HG02870 (cell line): ENCODE measurements at regions not wholly inside any gene's neighbourhood (a gene's known extent, or its start where the extent isn't known, plus 50 kb on each side); places are given as distances from the start of the nearest gene placed in this dataset.

Experiments used
- ATAC-seq: cut with Tn5 transposase; IDR thresholded peaks from one replicate; pipeline ENCODE4 v1.9.1; 2021; ENCODE audit warnings: mild to moderate bottlenecking, moderate library complexity; ENCODE audit not compliant: unreplicated experiment

DNA sequence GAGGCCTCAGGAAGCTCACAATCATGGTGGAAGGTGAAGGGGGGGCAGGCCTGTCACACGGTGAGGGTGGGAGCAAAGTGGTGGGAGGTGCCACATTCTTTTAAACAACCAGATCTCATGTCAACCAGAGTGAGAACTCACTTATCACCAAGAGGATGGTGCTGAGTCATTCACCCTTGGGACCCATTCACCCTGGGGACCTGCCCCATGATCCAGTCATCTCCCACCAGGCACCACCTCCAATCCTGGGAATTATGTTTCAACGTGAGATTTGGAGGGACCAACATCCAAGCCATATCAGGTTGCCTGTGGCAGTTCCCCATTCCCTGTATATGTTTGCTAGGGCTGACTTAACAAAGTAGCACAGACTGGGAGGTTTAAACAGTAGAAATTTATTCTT, 318.4 kb upstream of the CLNK start:
- no peak for ATAC-seq

DNA sequence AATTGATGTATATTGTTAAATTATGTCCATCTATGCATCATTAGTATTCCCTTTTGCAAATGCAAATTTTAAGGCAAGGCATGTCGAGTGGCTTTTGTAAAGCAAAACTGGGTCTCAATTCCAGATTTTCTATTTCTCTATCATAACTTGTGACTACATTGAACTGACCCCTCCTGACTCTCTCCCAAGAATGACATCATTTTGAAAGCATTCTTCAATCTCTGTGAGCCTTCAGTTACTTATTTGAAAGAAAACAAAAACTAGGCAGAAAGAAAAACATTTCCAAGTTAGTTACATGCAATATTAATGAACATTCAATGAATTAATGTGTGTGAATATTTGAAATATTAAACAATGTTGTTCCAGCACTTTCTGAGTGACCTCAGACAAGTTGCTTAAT, 314.3 kb upstream of the CLNK start:
- ATAC-seq = no peak

DNA sequence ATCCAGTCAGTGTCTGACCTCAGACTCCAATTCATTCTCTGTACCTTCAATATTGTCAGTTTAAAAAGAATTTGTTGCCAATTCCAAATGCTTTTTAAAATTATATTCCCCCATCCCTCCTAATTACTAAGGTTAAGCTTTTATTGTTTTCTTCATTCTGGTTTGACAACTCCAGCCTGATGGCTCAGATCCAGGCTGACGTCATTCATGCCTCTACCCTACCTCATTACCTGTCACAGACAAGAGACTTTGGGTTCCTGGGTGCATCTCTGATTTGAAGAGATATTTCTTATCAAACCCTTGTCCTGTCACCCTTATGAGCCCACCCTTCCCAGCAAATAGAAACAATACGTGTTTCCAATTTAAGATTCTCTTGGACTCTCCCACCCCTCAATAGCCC, 300.2 kb upstream of the CLNK start:
- ATAC-seq = no peak

DNA sequence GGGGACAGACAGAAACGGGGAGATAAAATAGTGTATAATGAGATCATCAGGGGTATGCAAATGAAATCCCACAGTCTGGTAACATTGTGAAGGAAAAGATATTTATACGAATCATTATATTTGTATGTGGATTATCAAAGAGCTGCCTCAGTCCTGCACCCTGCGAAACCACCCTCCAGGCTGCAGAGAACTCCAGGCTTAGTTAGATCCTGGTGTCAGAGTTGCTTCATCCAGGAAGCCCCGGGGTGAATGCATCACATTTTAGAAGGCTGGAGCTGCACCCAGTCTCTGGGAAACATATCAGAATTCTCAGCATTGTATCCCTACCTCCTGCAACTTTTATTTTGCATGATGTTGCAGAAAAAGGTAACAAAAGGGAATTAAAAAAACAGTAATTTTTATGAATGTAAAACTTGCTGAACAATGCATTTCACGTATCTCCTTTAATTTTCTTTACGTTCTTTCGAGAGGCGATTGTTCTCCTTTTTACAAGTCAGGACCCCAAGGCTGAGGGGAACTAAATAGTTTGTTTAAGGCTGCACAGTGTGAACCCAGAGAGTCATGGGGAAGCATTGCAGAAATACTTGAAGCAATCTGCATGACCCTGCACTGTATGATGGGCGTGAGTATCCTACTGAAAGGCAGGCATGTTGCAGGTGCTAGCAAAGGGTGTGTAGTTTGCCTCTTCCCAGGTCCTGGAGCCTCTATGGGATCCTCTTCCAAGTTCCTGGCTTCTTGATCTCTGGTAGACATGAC, 299.5 kb upstream of the CLNK start:
- no peak for ATAC-seq

DNA sequence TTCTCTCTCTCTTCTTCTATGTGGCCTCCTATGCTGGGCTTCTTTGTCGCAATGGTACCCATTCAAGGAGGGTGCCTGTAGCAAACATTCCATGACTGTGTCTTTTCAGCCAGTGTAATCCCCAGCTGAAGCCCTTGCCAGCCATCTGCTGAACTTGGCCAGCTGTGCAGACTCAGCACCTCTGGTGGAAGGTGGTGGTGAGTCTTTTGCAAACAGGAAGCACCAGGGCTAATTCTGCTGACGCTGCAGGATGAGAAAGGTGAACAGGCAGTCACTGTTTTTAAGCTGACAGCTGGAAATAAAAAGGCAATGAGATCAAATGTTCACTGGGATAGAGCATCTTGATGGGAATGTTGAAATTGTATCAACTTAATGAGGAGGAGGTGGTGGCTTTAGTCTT, 298.7 kb upstream of the CLNK start:
- no peak for ATAC-seq

DNA sequence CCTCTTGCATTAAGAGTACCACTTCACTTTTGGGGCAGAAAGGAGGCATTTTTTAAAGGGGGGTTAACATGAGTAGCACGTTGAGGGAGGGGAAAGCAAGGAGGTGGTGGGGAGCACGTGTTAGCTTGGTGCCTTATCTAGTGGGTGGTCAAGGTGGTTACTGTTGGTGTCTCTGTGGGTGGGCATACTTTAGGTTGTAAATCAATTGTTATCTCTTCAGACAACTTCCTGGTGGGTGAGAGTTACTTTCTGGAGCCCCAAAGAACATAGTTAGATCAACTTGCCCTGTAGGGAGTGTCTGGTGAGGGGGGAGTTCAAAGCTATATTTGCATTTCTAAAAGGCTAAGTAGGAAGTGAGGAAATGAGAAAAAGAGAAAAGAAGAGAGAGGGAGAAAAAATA, 297.7 kb upstream of the CLNK start:
- no peak for ATAC-seq

DNA sequence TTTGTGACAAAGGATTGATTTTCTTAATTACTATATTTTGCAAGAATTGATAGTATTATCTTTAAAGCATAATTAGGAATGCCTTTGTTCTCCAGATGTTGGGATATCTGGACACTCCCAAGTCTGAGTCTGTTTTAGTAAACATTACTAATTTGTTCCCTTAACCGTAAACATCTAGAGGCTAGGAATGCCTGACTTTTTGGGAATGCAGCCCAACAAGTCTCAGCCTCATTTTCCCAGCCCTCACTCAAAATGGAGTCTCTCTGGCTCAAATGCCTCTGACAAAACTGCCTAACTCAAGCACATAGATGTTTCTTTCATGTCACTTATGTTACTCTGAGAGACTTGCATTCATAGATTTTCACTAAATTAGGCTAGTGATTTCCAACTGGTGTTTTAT, 297.0 kb upstream of the CLNK start:
- no peak for ATAC-seq

DNA sequence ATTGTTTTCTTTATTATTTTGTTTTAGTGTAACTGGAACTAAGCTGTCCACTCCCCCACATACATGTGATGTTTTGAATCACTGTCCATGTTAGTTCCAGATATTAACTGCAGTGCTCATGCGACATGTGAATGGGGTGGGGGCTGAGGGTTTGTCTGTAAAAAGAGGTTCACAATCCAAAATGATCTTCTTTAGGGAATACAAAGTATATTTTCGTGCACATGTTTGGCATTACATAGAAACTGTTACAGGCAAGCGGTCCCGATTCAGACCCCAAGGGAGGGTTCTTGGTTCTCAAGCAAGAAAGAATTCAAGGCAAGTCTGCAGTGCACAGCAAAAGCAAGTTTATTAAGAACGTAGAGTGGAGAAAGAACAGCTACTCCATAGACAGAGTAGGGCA, 296.5 kb upstream of the CLNK start:
- no peak for ATAC-seq

DNA sequence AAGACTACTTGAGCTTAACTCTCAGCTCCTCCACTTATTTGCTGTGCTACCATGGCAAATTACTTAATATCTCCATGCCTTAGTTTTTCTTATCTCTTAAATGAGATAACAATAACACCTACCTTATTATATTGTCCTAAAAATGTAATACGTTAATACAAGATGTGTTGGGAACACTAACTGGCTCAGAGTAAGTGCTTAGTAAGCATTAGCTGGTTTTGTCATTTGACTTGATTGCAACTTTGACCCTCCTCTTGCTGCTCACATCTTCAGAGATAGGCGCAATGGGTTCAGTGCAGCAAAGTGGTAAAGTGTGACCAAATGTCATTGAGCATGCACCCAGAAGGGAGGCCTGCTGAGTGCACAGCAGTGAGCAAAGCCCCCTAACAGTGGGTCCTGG, 294.5 kb upstream of the CLNK start:
- no peak for ATAC-seq

DNA sequence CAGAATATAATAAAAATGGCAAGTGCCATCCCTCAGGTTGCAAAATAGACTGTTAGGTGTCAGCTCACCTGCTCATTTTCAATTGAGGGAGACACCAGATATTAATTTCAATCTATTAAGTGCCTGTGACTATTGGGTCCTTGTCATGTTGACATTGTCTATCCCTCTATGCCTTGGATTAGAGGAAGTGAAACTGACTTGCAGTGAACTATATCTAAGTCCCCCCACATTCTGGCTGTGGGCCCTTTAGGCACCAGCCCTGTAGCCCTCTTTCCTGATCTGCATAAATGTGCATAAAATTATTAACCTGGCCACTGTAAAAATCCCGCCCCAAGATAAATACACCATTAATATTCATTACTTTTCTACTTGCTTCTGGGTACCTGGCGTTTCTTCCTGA, 293.0 kb upstream of the CLNK start:
- peak; percentile 88 for ATAC-seq

DNA sequence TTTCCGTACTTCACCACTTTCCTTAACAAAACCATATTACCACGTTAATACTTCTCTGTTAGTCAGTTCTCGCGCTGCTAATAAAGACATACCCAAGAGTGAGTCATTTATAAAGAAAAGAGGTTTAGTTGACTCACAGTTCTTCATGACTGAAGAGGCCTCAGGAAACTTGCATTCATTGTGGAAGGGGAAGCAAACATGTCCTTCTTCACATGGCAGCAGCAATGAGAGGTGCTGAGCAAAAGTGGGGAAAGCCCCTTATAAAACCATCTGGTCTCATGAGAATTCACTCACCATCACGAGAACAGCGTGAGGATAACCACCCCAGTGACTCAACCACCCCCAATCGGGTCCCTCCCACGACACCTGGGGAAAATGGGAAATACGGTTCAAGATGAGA, 289.8 kb upstream of the CLNK start:
- no peak for ATAC-seq

DNA sequence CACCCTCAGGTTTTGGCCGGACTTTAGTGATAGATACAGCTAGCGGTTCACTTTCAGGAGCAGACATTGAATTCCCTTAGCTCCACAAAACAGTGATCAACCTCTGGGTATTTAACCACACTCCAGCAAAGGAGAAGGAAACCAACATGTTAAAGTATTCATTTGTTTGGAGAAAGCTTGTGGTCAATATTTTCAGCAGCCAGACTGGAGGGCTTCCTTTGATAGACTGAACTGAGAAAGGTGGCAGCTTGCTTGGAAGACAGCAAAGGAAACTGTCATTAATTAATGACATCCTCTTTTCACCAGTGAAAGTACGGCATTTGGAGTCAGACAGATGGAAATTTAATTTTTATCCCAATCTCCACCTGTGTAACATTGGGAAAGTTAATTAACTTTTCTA, 289.1 kb upstream of the CLNK start:
- no peak for ATAC-seq

DNA sequence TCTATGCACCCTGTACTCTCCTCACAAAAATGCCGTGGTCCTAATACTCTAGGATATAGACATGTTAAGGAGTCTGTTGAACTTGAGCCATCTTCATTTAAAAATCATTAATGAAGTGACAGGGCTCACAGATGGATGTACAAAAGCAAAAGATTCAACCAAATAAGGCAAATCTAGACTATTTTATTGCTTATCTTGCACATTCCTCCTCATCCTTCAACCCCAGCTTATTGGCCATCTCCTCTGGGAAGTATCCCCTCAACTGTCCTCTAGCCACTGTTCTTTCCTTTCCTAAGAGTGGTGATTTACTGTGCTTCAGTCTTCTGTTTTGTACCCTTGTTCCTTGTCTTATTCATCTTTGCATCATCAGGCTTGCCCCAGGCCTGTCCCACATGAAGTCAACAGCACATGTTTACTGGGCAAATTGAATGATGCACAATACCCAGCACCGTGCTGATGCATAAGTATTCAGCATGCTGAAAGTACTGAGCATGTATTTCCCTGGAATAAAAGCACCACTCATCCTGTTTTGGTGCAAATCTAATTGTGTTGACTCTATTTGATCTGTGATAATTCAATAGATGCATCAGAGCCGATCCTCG, 287.3 kb upstream of the CLNK start:
- ATAC-seq = no peak

DNA sequence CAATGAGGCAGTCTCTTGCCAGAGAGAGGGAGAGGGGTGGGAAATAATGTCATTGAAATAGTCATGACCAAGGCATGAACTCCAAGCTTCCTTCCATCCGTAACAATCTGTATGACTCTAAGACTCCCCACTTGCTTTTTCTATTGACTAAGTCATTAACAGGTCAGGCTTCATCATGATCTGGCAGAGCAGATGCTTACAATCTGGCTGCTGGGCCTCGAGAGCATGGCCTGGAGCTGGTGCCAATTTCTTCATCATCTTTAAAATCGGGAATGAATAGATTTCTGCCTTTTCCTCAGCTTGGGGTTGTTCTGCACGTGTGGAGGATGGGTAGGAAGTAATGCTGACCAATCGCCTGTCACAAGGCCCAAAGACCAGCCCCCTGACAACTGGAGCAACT, 280.6 kb upstream of the CLNK start:
- no peak for ATAC-seq

DNA sequence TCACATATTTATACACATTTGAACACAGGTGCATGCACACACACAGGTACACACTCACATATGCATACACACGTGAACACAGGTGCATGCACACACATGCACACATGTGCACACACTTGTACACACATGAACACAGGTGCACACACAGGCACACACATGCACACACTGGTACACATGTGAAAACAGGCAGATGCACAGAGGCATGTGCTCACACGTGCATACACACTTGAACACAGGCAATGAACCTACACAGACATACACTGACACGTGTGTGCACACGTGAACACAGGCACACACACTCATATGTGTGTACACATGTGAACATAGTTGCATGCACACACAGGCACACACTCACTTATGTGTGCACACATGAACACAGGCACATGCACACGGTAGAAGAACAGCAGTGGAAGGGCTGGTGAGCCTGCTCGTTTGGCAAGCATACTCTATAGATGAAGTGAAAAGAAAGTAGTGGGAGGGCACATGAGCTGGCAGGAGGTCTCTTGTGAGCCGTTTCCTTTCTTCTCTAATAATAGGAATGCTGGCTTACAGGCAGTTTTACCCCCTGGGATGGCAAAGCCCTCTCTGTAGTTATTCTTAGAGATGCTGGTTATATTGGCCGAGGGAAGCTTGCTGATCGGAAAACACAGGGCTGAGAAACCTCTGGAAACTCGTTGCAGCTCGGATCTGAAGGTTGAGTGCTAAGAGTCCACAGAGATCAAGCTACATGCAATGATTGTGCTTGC, 279.6 kb upstream of the CLNK start:
- ATAC-seq = no peak

DNA sequence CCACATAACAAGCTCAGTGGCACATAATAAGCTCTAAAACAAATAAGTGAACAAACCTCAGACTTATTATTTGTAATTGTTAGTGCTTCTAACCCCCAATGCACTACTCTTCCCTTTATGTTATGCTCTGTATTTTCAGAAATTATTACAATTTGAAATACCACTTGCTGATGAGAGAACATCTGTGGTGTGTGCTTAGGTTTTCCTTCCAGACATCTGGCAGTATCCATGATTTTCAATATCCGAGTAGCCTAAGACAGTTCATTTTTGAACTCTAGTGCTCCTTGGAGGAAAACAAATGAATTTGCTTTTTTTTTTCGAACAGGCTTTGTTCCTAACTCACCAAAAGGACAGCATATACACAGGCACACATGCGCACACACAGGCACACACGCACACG, 278.7 kb upstream of the CLNK start:
- no peak for ATAC-seq

DNA sequence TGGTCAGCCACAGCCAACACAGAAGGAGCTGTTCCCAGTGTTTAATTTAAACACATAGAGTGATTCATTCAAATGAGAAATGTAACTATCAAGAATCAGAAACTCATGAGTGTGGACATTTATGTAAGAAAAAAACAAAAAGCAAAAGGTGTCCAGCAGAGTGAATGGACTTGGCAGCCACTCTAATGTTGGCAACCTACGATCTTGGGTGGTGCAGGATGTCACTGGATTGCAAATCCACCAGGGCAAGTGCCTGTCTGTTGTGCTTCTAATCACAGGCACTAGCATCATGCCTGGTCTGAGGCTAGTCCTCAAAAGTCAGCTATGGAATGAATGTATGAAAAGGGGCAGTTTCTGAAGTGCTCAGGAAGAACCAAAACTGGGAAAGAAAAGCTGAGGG, 277.7 kb upstream of the CLNK start:
- no peak for ATAC-seq

DNA sequence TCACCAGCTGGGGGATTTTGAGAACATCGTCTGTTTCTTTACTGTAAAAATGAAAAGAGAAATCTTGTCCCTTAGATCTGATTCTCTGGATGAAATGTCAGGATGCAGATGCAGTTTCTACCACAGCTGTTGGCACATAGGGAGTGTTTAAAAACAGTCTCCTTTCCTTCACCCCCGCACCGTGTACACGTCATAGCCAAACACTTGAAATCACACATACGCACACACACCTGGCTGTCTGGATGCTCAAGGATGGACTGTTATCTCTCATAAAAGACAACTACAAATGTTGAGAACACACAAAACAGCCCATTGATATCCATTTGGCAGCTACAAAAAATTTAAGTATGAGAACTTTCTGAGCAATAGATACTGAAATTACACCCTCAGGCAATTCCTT, 275.8 kb upstream of the CLNK start:
- peak; percentile 66 for ATAC-seq

DNA sequence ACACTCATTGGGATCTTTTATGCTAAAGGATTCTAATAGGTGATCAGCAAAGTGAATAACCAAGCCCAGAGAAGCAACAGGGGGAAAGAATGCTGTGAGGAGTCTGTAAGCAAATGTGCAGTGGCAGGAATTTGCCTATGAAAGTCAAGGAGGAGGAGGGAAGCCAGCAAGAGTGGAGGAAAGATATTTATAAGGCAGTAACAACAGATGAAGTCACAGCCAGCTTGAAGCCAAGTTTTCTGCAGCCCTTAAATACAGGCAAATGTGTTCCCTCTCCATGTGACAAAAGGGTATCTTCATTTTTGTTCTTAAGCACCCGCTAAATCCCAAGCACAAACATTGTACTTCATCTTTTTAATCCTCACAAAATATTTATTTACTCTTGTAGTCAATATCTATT, 275.0 kb upstream of the CLNK start:
- no peak for ATAC-seq

DNA sequence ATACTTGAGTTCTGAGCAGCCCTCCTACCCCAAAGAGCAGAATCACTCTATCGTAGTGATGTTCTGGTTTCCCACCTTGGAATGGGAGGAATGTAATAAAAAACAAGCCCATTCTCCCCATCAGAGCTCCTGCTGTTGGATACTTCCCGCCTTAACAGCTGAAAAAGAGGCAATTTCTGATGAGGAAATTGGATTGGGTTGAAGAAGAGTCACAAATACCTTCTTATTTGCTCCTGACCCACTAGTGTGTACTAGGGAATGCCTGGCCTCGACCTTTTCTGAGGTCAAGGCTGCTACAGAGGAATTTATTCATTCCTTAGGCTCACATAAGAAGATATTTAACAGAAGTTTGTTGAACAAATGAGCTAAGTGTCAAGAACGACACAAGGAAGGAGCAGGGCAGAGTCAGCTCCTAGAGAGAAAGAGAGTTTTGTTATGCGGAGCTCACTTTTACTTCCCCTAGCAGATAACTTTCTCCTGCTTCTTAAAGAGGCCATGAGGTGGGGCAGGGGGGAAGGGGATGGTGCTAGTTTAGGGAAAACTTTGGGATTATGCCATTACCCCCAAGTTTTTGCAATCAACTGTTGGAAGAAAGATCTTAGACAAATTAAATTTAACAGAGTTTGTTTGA, 273.8 kb upstream of the CLNK start:
- ATAC-seq = no peak

DNA sequence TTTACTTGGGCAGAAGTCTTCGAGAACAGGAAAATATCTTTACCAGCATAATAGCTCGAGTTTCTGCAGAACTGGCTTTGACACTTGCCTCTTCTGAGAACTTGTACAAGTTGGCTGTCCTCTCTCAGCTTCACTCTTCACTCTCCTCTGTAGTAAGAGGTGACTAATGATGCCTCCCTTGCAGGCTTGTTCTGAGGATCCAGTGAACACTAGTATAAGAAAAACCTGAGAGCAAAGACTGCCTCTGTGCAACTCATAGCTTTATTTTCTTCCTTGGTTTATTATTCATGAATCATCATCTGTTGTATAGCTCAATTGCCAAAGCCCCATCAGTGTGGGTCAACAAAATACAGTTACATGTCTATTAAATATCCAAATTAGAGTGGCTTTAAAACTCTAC, 266.7 kb upstream of the CLNK start:
- no peak for ATAC-seq
